GM21723 (cell line): ENCODE measurements at regions not wholly inside any gene's neighbourhood (a gene's known extent, or its start where the extent isn't known, plus 50 kb on each side); places are given as distances from the start of the nearest gene placed in this dataset.
"Not testable (repeated sequence)": the region's sequence is repeated elsewhere in the genome, so short reads cannot be mapped to it uniquely, and the experiment has no call there.

Source experiments
- ATAC-seq: cut with Tn5 transposase; IDR thresholded peaks from one replicate; pipeline ENCODE4 v1.9.1; 2021; ENCODE audit warnings: mild to moderate bottlenecking, moderate library complexity; ENCODE audit not compliant: unreplicated experiment

GRCh38 chr3:72270072-72270681 lies 485.2 kb upstream of the PROK2 start:
- peak; percentile 46 for ATAC-seq

GRCh38 chr3:72269475-72269874 lies 484.5 kb upstream of the PROK2 start:
- no peak for ATAC-seq

- not testable (repeated sequence) for ATAC-seq
These were observed 482.1 kb upstream of the PROK2 start for GRCh38 chr3:72266921-72267524.

- peak; percentile 46 for ATAC-seq
These were observed 481.0 kb upstream of the PROK2 start for GRCh38 chr3:72266016-72266370.

GRCh38 chr3:72265256-72266015 lies 480.5 kb upstream of the PROK2 start:
- peak; percentile 50 for ATAC-seq

GRCh38 chr3:72263223-72263990 lies 478.5 kb upstream of the PROK2 start:
- no peak for ATAC-seq

- no peak for ATAC-seq
These were observed 477.8 kb upstream of the PROK2 start for GRCh38 chr3:72262736-72263135.

- ATAC-seq: no peak
These were observed 476.9 kb upstream of the PROK2 start for GRCh38 chr3:72261566-72262564.

- no peak for ATAC-seq
These were observed 475.6 kb upstream of the PROK2 start for GRCh38 chr3:72260588-72260910.

GRCh38 chr3:72259755-72260587 lies 475.0 kb upstream of the PROK2 start:
- no peak for ATAC-seq

GRCh38 chr3:72258361-72259141 lies 473.6 kb upstream of the PROK2 start:
- no peak for ATAC-seq

GRCh38 chr3:72257738-72258137 lies 472.8 kb upstream of the PROK2 start:
- ATAC-seq: no peak

- ATAC-seq: no peak
These were observed 472.3 kb upstream of the PROK2 start for GRCh38 chr3:72257203-72257602.

GRCh38 chr3:72256716-72257115 lies 471.8 kb upstream of the PROK2 start:
- ATAC-seq: no peak

- ATAC-seq: no peak
These were observed 471.0 kb upstream of the PROK2 start for GRCh38 chr3:72255791-72256559.

GRCh38 chr3:72255191-72255590 lies 470.2 kb upstream of the PROK2 start:
- no peak for ATAC-seq

GRCh38 chr3:72254483-72254882 lies 469.5 kb upstream of the PROK2 start:
- no peak for ATAC-seq

- no peak for ATAC-seq
These were observed 465.8 kb upstream of the PROK2 start for GRCh38 chr3:72250725-72251124.
